ENCODE measurements at regions not wholly inside any gene's neighbourhood (a gene's known extent, or its start where the extent isn't known, plus 50 kb on each side); places are given as distances from the start of the nearest gene placed in this dataset.

DNA sequence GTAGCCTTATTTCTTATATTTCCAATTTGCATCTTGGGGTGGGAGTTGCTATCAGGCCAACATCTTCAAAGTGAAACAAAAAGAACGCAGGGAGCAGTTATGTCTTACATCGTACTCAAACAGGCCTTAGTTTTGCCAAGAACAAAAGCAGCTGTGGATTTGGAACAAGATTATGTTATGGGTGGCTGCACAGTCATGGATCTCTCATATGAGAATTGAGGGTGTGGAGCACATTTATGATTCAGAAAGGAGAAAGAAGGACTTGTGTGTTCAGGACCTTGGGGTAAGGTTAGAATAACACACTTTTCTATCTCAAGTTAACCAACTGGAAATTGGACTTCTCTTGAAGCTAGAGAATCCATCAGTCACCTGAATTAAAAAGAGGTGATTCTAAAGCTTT is 259.9 kb downstream of the FOXA2 start:
- no peak for TF ChIP-seq POLR2AphosphoS5 (IDR thresholded peaks at IDR 0.05; ENCODE audit: insufficient read depth in 1 of 2, low read depth in 1 of 2)
- TF ChIP-seq CTCF (IDR thresholded peaks at IDR 0.05), result no peak
- no peak for TF ChIP-seq POLR2A (IDR thresholded peaks at IDR 0.05)

Data from vagina (tissue), 2 donors.